ENCODE measurements at regions not wholly inside any gene's neighbourhood (a gene's known extent, or its start where the extent isn't known, plus 50 kb on each side); places are given as distances from the start of the nearest gene placed in this dataset.
"Not testable (repeated sequence)": the region's sequence is repeated elsewhere in the genome, so short reads cannot be mapped to it uniquely, and the experiment has no call there.

- peaks cover 5% of the 10 kb centered on the region for H3K4me1 ChIP-seq (ENCODE audit: insufficient read depth, low read length, poor library complexity, severe bottlenecking)
- no peaks in the 10 kb centered on the region for H3K9me2 ChIP-seq (replicated peaks; ENCODE audit: low read depth, low read length)
- H3K79me2 ChIP-seq (ENCODE audit: insufficient read depth, low read length) = no peaks in the 10 kb centered on the region
- no peak overlapping the region for H3K4me2 ChIP-seq (ENCODE audit: low read depth, low read length, poor library complexity, severe bottlenecking)
- H3K27me3 ChIP-seq (ENCODE audit: insufficient read depth, low read length, poor library complexity, severe bottlenecking) = no peaks in the 10 kb centered on the region
- TF ChIP-seq EZH2phosphoT487 (IDR thresholded peaks at IDR 0.05; ENCODE audit: borderline replicate concordance) = no peak
- TF ChIP-seq, protein P1, sequence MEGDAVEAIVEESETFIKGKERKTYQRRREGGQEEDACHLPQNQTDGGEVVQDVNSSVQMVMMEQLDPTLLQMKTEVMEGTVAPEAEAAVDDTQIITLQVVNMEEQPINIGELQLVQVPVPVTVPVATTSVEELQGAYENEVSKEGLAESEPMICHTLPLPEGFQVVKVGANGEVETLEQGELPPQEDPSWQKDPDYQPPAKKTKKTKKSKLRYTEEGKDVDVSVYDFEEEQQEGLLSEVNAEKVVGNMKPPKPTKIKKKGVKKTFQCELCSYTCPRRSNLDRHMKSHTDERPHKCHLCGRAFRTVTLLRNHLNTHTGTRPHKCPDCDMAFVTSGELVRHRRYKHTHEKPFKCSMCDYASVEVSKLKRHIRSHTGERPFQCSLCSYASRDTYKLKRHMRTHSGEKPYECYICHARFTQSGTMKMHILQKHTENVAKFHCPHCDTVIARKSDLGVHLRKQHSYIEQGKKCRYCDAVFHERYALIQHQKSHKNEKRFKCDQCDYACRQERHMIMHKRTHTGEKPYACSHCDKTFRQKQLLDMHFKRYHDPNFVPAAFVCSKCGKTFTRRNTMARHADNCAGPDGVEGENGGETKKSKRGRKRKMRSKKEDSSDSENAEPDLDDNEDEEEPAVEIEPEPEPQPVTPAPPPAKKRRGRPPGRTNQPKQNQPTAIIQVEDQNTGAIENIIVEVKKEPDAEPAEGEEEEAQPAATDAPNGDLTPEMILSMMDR (conservative IDR thresholded peaks at IDR 0.05; ENCODE audit: low read length) = no peak
- H3K4me3 ChIP-seq (ENCODE audit: low read length, poor library complexity, severe bottlenecking) = no peak overlapping the region
- no peak overlapping the region for H3K9ac ChIP-seq (ENCODE audit: low read depth, low read length, poor library complexity, severe bottlenecking)
- no peaks in the 10 kb centered on the region for H4K20me1 ChIP-seq (ENCODE audit: insufficient read depth, low read length, poor library complexity, severe bottlenecking)
- H2AFZ ChIP-seq (ENCODE audit: low read length) = no peak overlapping the region
- H3K36me3 ChIP-seq (ENCODE audit: insufficient read depth, low read length) = no peaks in the 10 kb centered on the region
- H3K9me3 ChIP-seq (ENCODE audit: insufficient read depth, low read depth, low read length) = no peaks in the 10 kb centered on the region
- no peaks in the 10 kb centered on the region for H3F3A ChIP-seq (ENCODE audit: low read depth)
Measured at GRCh38 chr13:30520571-30520970, 54.8 kb upstream of the HMGB1 start.

GRCh38 chr13:30523211-30523610, 57.5 kb upstream of the HMGB1 start:
- Histone ChIP-seq H3K9me2 (replicated peaks; ENCODE audit: low read depth, low read length) (no peaks in the 10 kb centered on the region), H3K27me3 (ENCODE audit: insufficient read depth, low read length, poor library complexity, severe bottlenecking) (no peaks in the 10 kb centered on the region), H4K20me1 (ENCODE audit: insufficient read depth, low read length, poor library complexity, severe bottlenecking) (no peaks in the 10 kb centered on the region), H3K4me1 (ENCODE audit: insufficient read depth, low read length, poor library complexity, severe bottlenecking) (peaks cover 5% of the 10 kb centered on the region), H3F3A (ENCODE audit: low read depth) (no peaks in the 10 kb centered on the region), H3K79me2 (ENCODE audit: insufficient read depth, low read length) (no peaks in the 10 kb centered on the region), H3K36me3 (ENCODE audit: insufficient read depth, low read length) (no peaks in the 10 kb centered on the region), H3K4me3 (ENCODE audit: low read length, poor library complexity, severe bottlenecking) (no peak overlapping the region), H2AFZ (ENCODE audit: low read length) (no peak overlapping the region), H3K4me2 (ENCODE audit: low read depth, low read length, poor library complexity, severe bottlenecking) (no peak overlapping the region), H3K9ac (ENCODE audit: low read depth, low read length, poor library complexity, severe bottlenecking) (no peak overlapping the region), H3K9me3 (ENCODE audit: insufficient read depth, low read depth, low read length) (no peaks in the 10 kb centered on the region)
- no peak for TF ChIP-seq EZH2phosphoT487 (IDR thresholded peaks at IDR 0.05; ENCODE audit: borderline replicate concordance)
- TF ChIP-seq, protein P1 (conservative IDR thresholded peaks at IDR 0.05; ENCODE audit: low read length) = no peak

- H3K9me3 ChIP-seq (ENCODE audit: insufficient read depth, low read depth, low read length); H3K27me3 ChIP-seq (ENCODE audit: insufficient read depth, low read length, poor library complexity, severe bottlenecking); H3K9me2 ChIP-seq (replicated peaks; ENCODE audit: low read depth, low read length); H3K79me2 ChIP-seq (ENCODE audit: insufficient read depth, low read length); H3K4me3 ChIP-seq (ENCODE audit: low read length, poor library complexity, severe bottlenecking); H3K9ac ChIP-seq (ENCODE audit: low read depth, low read length, poor library complexity, severe bottlenecking); H3F3A ChIP-seq (ENCODE audit: low read depth); H2AFZ ChIP-seq (ENCODE audit: low read length); H3K36me3 ChIP-seq (ENCODE audit: insufficient read depth, low read length); H4K20me1 ChIP-seq (ENCODE audit: insufficient read depth, low read length, poor library complexity, severe bottlenecking); H3K4me1 ChIP-seq (ENCODE audit: insufficient read depth, low read length, poor library complexity, severe bottlenecking); H3K4me2 ChIP-seq (ENCODE audit: low read depth, low read length, poor library complexity, severe bottlenecking): not testable (repeated sequence)
Measured at GRCh38 chr13:30523817-30524216, 58.1 kb upstream of the HMGB1 start.

GRCh38 chr13:30525212-30525611, 59.5 kb upstream of the HMGB1 start:
- H4K20me1 ChIP-seq (ENCODE audit: insufficient read depth, low read length, poor library complexity, severe bottlenecking) = not testable (repeated sequence)

More at GRCh38 chr13:30525212-30525611, 59.5 kb upstream of the HMGB1 start:
- not testable (repeated sequence) for H3K4me1 ChIP-seq (ENCODE audit: insufficient read depth, low read length, poor library complexity, severe bottlenecking); H3K4me2 ChIP-seq (ENCODE audit: low read depth, low read length, poor library complexity, severe bottlenecking); H3K79me2 ChIP-seq (ENCODE audit: insufficient read depth, low read length); H3K27me3 ChIP-seq (ENCODE audit: insufficient read depth, low read length, poor library complexity, severe bottlenecking); H2AFZ ChIP-seq (ENCODE audit: low read length); H3K4me3 ChIP-seq (ENCODE audit: low read length, poor library complexity, severe bottlenecking); H3K9me3 ChIP-seq (ENCODE audit: insufficient read depth, low read depth, low read length); H3K36me3 ChIP-seq (ENCODE audit: insufficient read depth, low read length); H3F3A ChIP-seq (ENCODE audit: low read depth); H3K9ac ChIP-seq (ENCODE audit: low read depth, low read length, poor library complexity, severe bottlenecking); H3K9me2 ChIP-seq (replicated peaks; ENCODE audit: low read depth, low read length)
